Fibroblast of peridontal ligament (primary cell): ENCODE measurements at regions not wholly inside any gene's neighbourhood (a gene's known extent, or its start where the extent isn't known, plus 50 kb on each side); places are given as distances from the start of the nearest gene placed in this dataset.
"Not testable (repeated sequence)": the region's sequence is repeated elsewhere in the genome, so short reads cannot be mapped to it uniquely, and the experiment has no call there.

ENCODE experiments used
- DNase-seq: peaks from one replicate; pipeline ENCODE4 v3.0.0-alpha.2; 2010; ENCODE audit errors: extremely low read depth

- no peak for DNase-seq
Measured at GRCh38 chr11:34001557-34002064, 49.9 kb upstream of the CAPRIN1 start.

- no peak for DNase-seq
Measured at GRCh38 chr11:33999393-33999792, 52.1 kb upstream of the CAPRIN1 start.

- peak; percentile 8 for DNase-seq
Measured at GRCh38 chr11:33997584-33998251, 53.8 kb upstream of the CAPRIN1 start.

- DNase-seq: peak; percentile 76
Measured at GRCh38 chr11:33996498-33997454, 54.8 kb upstream of the CAPRIN1 start.

- DNase-seq: no peak
Measured at GRCh38 chr11:33994937-33995336, 56.6 kb upstream of the CAPRIN1 start.

- DNase-seq: not testable (repeated sequence)
Measured at GRCh38 chr11:33991136-33991535, 60.4 kb upstream of the CAPRIN1 start.

- not testable (repeated sequence) for DNase-seq
Measured at GRCh38 chr11:33990131-33990530, 61.4 kb upstream of the CAPRIN1 start.

- no peak for DNase-seq
Measured at GRCh38 chr11:33989461-33989860, 62.1 kb upstream of the CAPRIN1 start.

GRCh38 chr11:33988586-33989370 is 62.8 kb upstream of the CAPRIN1 start:
- no peak for DNase-seq

GRCh38 chr11:33987975-33988580 is 63.5 kb upstream of the CAPRIN1 start:
- DNase-seq: peak; percentile 84

GRCh38 chr11:33987545-33987944 is 64.0 kb upstream of the CAPRIN1 start:
- DNase-seq: no peak

GRCh38 chr11:33986597-33987501 is 64.7 kb upstream of the CAPRIN1 start:
- not testable (repeated sequence) for DNase-seq

- no peak for DNase-seq
Measured at GRCh38 chr11:33984682-33985389, 66.7 kb upstream of the CAPRIN1 start.

GRCh38 chr11:33982661-33983060 is 68.9 kb upstream of the CAPRIN1 start:
- DNase-seq: no peak

- no peak for DNase-seq
Measured at GRCh38 chr11:33980897-33981296, 70.6 kb upstream of the CAPRIN1 start.

GRCh38 chr11:33978376-33978775 is 73.2 kb upstream of the CAPRIN1 start:
- no peak for DNase-seq

GRCh38 chr11:33977676-33978075 is 73.9 kb upstream of the CAPRIN1 start:
- no peak for DNase-seq

- peak; percentile 39 for DNase-seq
Measured at GRCh38 chr11:33976495-33977199, 74.9 kb upstream of the CAPRIN1 start.

GRCh38 chr11:33974804-33975203 is 76.7 kb upstream of the CAPRIN1 start:
- no peak for DNase-seq
